T-helper 2 cell treated with Interferon-gamma antibody and Interleukin-4, amounts not matched to agents 5 μg/mL and 100 μg/mL, for 36 hours (primary cell): ENCODE measurements at regions not wholly inside any gene's neighbourhood (a gene's known extent, or its start where the extent isn't known, plus 50 kb on each side); places are given as distances from the start of the nearest gene placed in this dataset.

Experiments used
- DNase-seq: peaks from one replicate; pipeline ENCODE4 v3.0.0; 2021; ENCODE audit warnings: low spot score
- H3K27ac Mint-ChIP-seq: one replicate; pipeline ENCODE4 v1.8.0; 2021; ENCODE audit warnings: mild to moderate bottlenecking, mixed read lengths
- H3K27me3 Mint-ChIP-seq: one replicate; pipeline ENCODE4 v1.8.0; 2021; ENCODE audit warnings: low read depth, mixed read lengths
- H3K36me3 Mint-ChIP-seq: one replicate; pipeline ENCODE4 v1.8.0; 2021; ENCODE audit warnings: low read depth, mixed read lengths
- H3K4me1 Mint-ChIP-seq: one replicate; pipeline ENCODE4 v1.8.0; 2021; ENCODE audit warnings: low read depth, mixed read lengths
- H3K4me3 Mint-ChIP-seq: one replicate; pipeline ENCODE4 v1.8.0; 2022; ENCODE audit warnings: mild to moderate bottlenecking, moderate library complexity, mixed read lengths
- H3K9me3 Mint-ChIP-seq: one replicate; pipeline ENCODE4 v1.8.0; 2021; ENCODE audit warnings: mixed read lengths

DNA sequence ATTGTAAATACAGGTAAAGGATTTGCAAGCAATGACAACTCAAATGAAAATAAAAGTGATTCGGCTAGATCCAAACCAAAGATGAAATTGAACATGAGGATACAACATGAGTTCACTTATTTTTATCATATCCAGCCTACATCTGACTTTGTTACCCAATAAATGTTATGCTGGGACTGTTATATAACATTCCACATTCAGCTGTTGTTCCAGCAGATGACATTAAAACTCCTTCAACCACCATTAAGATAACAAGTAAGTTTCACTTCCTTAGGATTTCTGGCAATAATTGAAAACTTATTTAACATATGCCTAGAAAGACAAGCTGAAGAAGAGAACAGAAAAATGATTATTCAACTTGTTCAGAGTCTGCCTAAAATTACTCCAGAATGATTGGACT is 729.4 kb downstream of the CDH11 start:
- H3K27me3 Mint-ChIP-seq = no peaks in the 10 kb centered on the region
- H3K36me3 Mint-ChIP-seq = no peaks in the 10 kb centered on the region
- no peak overlapping the region for H3K4me3 Mint-ChIP-seq
- H3K27ac Mint-ChIP-seq = no peak overlapping the region
- no peaks in the 10 kb centered on the region for H3K4me1 Mint-ChIP-seq
- peaks cover 27% of the 10 kb centered on the region for H3K9me3 Mint-ChIP-seq
- no peak for DNase-seq

GRCh38 chr16:64391063-64391600 is 730.7 kb downstream of the CDH11 start:
- no peak for DNase-seq
- Mint-ChIP-seq H3K27ac (no peak overlapping the region), H3K9me3 (peaks cover 25% of the 10 kb centered on the region), H3K36me3 (no peaks in the 10 kb centered on the region), H3K27me3 (no peaks in the 10 kb centered on the region), H3K4me3 (no peak overlapping the region), H3K4me1 (no peaks in the 10 kb centered on the region)

- Mint-ChIP-seq H3K27me3 (no peaks in the 10 kb centered on the region), H3K9me3 (peaks cover 33% of the 10 kb centered on the region), H3K27ac (no peak overlapping the region), H3K4me1 (no peaks in the 10 kb centered on the region), H3K36me3 (no peaks in the 10 kb centered on the region), H3K4me3 (no peak overlapping the region)
- no peak for DNase-seq
Observed at GRCh38 chr16:64390102-64390501, 731.8 kb downstream of the CDH11 start.

- Mint-ChIP-seq H3K9me3 (peaks cover 47% of the 10 kb centered on the region), H3K27ac (no peak overlapping the region), H3K36me3 (no peaks in the 10 kb centered on the region), H3K27me3 (no peaks in the 10 kb centered on the region), H3K4me1 (no peaks in the 10 kb centered on the region), H3K4me3 (no peak overlapping the region)
- no peak for DNase-seq
Observed at GRCh38 chr16:64384636-64385035, 737.2 kb downstream of the CDH11 start.

GRCh38 chr16:64381979-64382378 is 739.9 kb downstream of the CDH11 start:
- Mint-ChIP-seq H3K27ac (no peak overlapping the region), H3K36me3 (no peaks in the 10 kb centered on the region), H3K9me3 (peaks cover 57% of the 10 kb centered on the region), H3K27me3 (no peaks in the 10 kb centered on the region), H3K4me1 (no peaks in the 10 kb centered on the region), H3K4me3 (no peak overlapping the region)
- DNase-seq = no peak

DNA sequence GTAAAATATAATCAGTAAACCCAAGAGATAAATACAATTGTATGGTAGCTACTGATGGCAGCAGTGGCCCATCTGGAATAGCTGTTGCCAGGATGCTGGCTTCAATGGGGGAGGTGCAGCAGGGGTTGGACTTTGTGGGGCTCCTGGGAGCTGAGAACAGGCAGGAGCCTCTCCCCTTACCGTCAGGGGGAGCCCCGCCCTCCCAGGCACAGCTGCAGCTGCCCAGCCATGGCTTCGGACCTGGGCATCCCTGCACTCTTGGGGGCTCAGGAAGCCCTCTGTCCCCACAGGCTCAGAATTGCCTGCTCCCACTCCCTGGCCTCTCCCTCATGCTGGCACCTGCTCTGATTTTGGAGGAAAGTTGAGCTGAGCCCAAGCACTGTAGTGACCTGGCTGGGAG is 741.1 kb downstream of the CDH11 start:
- Mint-ChIP-seq H3K36me3 (no peaks in the 10 kb centered on the region), H3K9me3 (peaks cover 57% of the 10 kb centered on the region), H3K27me3 (no peaks in the 10 kb centered on the region), H3K4me3 (no peak overlapping the region), H3K4me1 (no peaks in the 10 kb centered on the region), H3K27ac (no peak overlapping the region)
- no peak for DNase-seq

- no peaks in the 10 kb centered on the region for H3K27me3 Mint-ChIP-seq
- H3K9me3 Mint-ChIP-seq = peaks cover 47% of the 10 kb centered on the region
- no peak overlapping the region for H3K4me3 Mint-ChIP-seq
- no peak overlapping the region for H3K27ac Mint-ChIP-seq
- H3K36me3 Mint-ChIP-seq = no peaks in the 10 kb centered on the region
- no peaks in the 10 kb centered on the region for H3K4me1 Mint-ChIP-seq
- no peak for DNase-seq
Observed at GRCh38 chr16:64375391-64375980, 746.4 kb downstream of the CDH11 start.

GRCh38 chr16:64370112-64370511 is 751.8 kb downstream of the CDH11 start:
- peaks cover 31% of the 10 kb centered on the region for H3K9me3 Mint-ChIP-seq
- no peak for DNase-seq
- no peaks in the 10 kb centered on the region for H3K36me3 Mint-ChIP-seq
- no peaks in the 10 kb centered on the region for H3K27me3 Mint-ChIP-seq
- no peak overlapping the region for H3K4me3 Mint-ChIP-seq
- H3K27ac Mint-ChIP-seq = no peak overlapping the region
- no peaks in the 10 kb centered on the region for H3K4me1 Mint-ChIP-seq

GRCh38 chr16:64365448-64365931 is 756.4 kb downstream of the CDH11 start:
- H3K27ac Mint-ChIP-seq = no peak overlapping the region
- peaks cover 35% of the 10 kb centered on the region for H3K9me3 Mint-ChIP-seq
- no peaks in the 10 kb centered on the region for H3K4me1 Mint-ChIP-seq
- no peak for DNase-seq
- no peak overlapping the region for H3K4me3 Mint-ChIP-seq
- no peaks in the 10 kb centered on the region for H3K27me3 Mint-ChIP-seq
- no peaks in the 10 kb centered on the region for H3K36me3 Mint-ChIP-seq

GRCh38 chr16:64364894-64365293 is 757.0 kb downstream of the CDH11 start:
- no peak for DNase-seq
- Mint-ChIP-seq H3K36me3 (no peaks in the 10 kb centered on the region), H3K9me3 (peaks cover 41% of the 10 kb centered on the region), H3K4me3 (no peak overlapping the region), H3K4me1 (no peaks in the 10 kb centered on the region), H3K27ac (no peak overlapping the region), H3K27me3 (no peaks in the 10 kb centered on the region)

- no peaks in the 10 kb centered on the region for H3K36me3 Mint-ChIP-seq
- no peak for DNase-seq
- H3K27ac Mint-ChIP-seq = no peak overlapping the region
- peaks cover 45% of the 10 kb centered on the region for H3K9me3 Mint-ChIP-seq
- no peaks in the 10 kb centered on the region for H3K4me1 Mint-ChIP-seq
- no peaks in the 10 kb centered on the region for H3K27me3 Mint-ChIP-seq
- H3K4me3 Mint-ChIP-seq = no peak overlapping the region
Observed at GRCh38 chr16:64364416-64364815, 757.4 kb downstream of the CDH11 start.

GRCh38 chr16:64364016-64364415 is 757.8 kb downstream of the CDH11 start:
- H3K9me3 Mint-ChIP-seq = peaks cover 46% of the 10 kb centered on the region
- DNase-seq = no peak
- H3K4me3 Mint-ChIP-seq = no peak overlapping the region
- H3K36me3 Mint-ChIP-seq = no peaks in the 10 kb centered on the region
- no peaks in the 10 kb centered on the region for H3K27me3 Mint-ChIP-seq
- H3K4me1 Mint-ChIP-seq = no peaks in the 10 kb centered on the region
- H3K27ac Mint-ChIP-seq = no peak overlapping the region

DNA sequence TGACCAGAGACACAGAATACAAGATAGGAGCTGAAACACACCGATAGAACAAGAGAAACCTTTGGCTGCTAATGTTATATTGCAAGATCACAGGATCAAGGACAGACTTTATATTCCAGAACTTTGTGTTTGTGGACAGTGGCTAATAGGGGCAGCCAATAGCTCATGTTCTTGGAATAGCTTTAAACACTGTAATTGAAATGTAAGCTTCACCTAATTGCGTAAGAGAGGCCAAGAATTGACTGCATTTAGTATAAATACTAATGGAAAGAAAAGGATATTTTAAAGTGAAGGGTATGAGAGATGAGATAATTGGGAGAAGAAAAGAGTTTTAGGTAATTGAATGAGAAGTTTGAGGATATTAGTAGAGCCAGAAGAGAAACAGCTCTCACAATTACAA is 758.8 kb downstream of the CDH11 start:
- Mint-ChIP-seq H3K9me3 (peaks cover 52% of the 10 kb centered on the region), H3K36me3 (no peaks in the 10 kb centered on the region), H3K27ac (no peak overlapping the region), H3K27me3 (no peaks in the 10 kb centered on the region), H3K4me3 (no peak overlapping the region), H3K4me1 (no peaks in the 10 kb centered on the region)
- DNase-seq = no peak

DNA sequence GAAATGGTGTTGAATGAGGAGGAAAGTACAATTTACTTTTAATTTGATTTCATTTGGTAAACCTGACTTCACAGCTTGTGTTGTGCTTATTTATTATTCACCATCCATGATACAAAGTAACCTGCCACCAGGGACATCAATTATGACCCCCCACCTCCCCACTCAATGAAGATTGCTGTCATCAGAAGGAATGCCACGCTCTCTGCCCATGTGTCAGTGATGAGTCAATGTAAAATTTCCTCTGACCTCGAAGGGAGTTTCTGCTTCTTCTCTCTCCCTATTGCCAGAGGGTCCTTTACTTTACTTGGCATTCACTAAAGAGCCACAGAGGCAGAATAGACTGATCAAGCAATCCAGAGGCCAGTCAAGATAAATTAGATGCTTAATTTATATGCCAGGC is 759.7 kb downstream of the CDH11 start:
- H3K9me3 Mint-ChIP-seq = peaks cover 54% of the 10 kb centered on the region
- no peaks in the 10 kb centered on the region for H3K4me1 Mint-ChIP-seq
- H3K27me3 Mint-ChIP-seq = no peaks in the 10 kb centered on the region
- H3K27ac Mint-ChIP-seq = no peak overlapping the region
- H3K4me3 Mint-ChIP-seq = no peak overlapping the region
- H3K36me3 Mint-ChIP-seq = no peaks in the 10 kb centered on the region
- DNase-seq = no peak

GRCh38 chr16:64361753-64362152 is 760.1 kb downstream of the CDH11 start:
- no peaks in the 10 kb centered on the region for H3K36me3 Mint-ChIP-seq
- peaks cover 51% of the 10 kb centered on the region for H3K9me3 Mint-ChIP-seq
- no peaks in the 10 kb centered on the region for H3K27me3 Mint-ChIP-seq
- H3K4me1 Mint-ChIP-seq = no peaks in the 10 kb centered on the region
- no peak overlapping the region for H3K27ac Mint-ChIP-seq
- H3K4me3 Mint-ChIP-seq = no peak overlapping the region
- no peak for DNase-seq
